H1 (cell line): ENCODE measurements at regions not wholly inside any gene's neighbourhood (a gene's known extent, or its start where the extent isn't known, plus 50 kb on each side); places are given as distances from the start of the nearest gene placed in this dataset.

Experiments
- CTCF ChIA-PET: fragments of 300-600 bp; sonication (Branson Sonifier 250); formaldehyde crosslinking; loops from one replicate; lab custom pipeline; 2021; ENCODE audit not compliant: partially characterized antibody; lab: Charles Lee
- POLR2A ChIA-PET: fragments of 300-600 bp; sonication (Branson Sonifier 250); formaldehyde crosslinking; loops from one replicate; lab custom pipeline; 2021; ENCODE audit warnings: inconsistent platforms; ENCODE audit not compliant: partially characterized antibody; lab: Charles Lee
- DNase-seq, 2 experiments: peaks; one replicate each; pipeline versions ENCODE4 v3.0.0 to v3.0.0-alpha.2; 2010 to 2022; ENCODE audit warnings: low spot score in 2 of 2, low read depth in 1 of 2, mixed read lengths in 1 of 2
- FAIRE-seq: peaks from 2 replicates; lab custom pipeline; 2011; peaks lifted over from hg19 to GRCh38; lab: Jason Lieb, UNC
- H2AFZ ChIP-seq: 2 replicates; pipeline ENCODE4 v1.8.1; 2012; ENCODE audit warnings: low read length, inconsistent platforms
- H2AK5ac ChIP-seq: 2 replicates; pipeline ENCODE4 v1.6.1; 2013; ENCODE audit warnings: low read depth, low read length
- H2BK120ac ChIP-seq: replicated peaks from 2 replicates; pipeline ENCODE3; 2013; ENCODE audit warnings: low read depth, low read length, inconsistent platforms
- H2BK12ac ChIP-seq: 2 replicates; pipeline ENCODE4 v1.6.1; 2013; ENCODE audit warnings: low read depth, low read length
- H2BK15ac ChIP-seq: 2 replicates; pipeline ENCODE4 v1.6.1; 2013; ENCODE audit warnings: low read length
- H2BK20ac ChIP-seq: 2 replicates; pipeline ENCODE4 v1.6.1; 2013; ENCODE audit warnings: low read length
- H2BK5ac ChIP-seq: 2 replicates; pipeline ENCODE4 v1.6.1; 2013; ENCODE audit warnings: low read depth, low read length
- H3K14ac ChIP-seq: 2 replicates; pipeline ENCODE4 v1.6.1; 2013; ENCODE audit warnings: inconsistent platforms; ENCODE audit not compliant: insufficient read length
- H3K18ac ChIP-seq: 2 replicates; pipeline ENCODE4 v1.6.1; 2013; ENCODE audit warnings: low read length; ENCODE audit errors: extremely low read depth
- H3K23ac ChIP-seq: 2 replicates; pipeline ENCODE4 v1.6.1; 2013; ENCODE audit warnings: inconsistent platforms; ENCODE audit not compliant: insufficient read length
- H3K23me2 ChIP-seq: 2 replicates; pipeline ENCODE4 v1.6.1; 2013; ENCODE audit warnings: low read depth, low read length
- H3K27ac ChIP-seq: 2 replicates; pipeline ENCODE4 v1.6.1; 2011; ENCODE audit warnings: low read depth, low read length, inconsistent platforms
- H3K27me3 ChIP-seq, 4 experiments: replicated peaks in 1 of 4; 1 replicate in 1 of 4; 2 replicates in 3 of 4; pipeline versions ENCODE4 v1.6.1 to v1.8.1; 2011 to 2013; ENCODE audit warnings: low read length in 3 of 4, mild to moderate bottlenecking in 3 of 4, inconsistent platforms in 2 of 4, mixed read lengths in 2 of 4, moderate library complexity in 1 of 4; ENCODE audit not compliant: control insufficient read depth in 3 of 4, insufficient read depth in 3 of 4; ENCODE audit errors: extremely low read depth in 1 of 4
- H3K36me3 ChIP-seq, 4 experiments: 2 replicates each; pipeline versions ENCODE4 v1.6.1 to v1.8.1; 2011 to 2013; ENCODE audit warnings: mild to moderate bottlenecking in 4 of 4, low read length in 3 of 4, moderate library complexity in 2 of 4, control low read depth in 1 of 4, inconsistent platforms in 1 of 4; ENCODE audit not compliant: insufficient read depth in 4 of 4, control insufficient read depth in 2 of 4
- H3K4ac ChIP-seq: replicated peaks from 2 replicates; pipeline ENCODE3; 2013; ENCODE audit warnings: low read length, low read depth, mixed read lengths, inconsistent platforms; ENCODE audit not compliant: insufficient read length
- H3K4me1 ChIP-seq, 4 experiments: replicated peaks in 1 of 4; 1 replicate in 1 of 4; 2 replicates in 3 of 4; pipeline versions ENCODE4 v1.6.1 to v1.8.1; 2011 to 2013; ENCODE audit warnings: low read length in 3 of 4, inconsistent platforms in 2 of 4, mixed read lengths in 1 of 4; ENCODE audit not compliant: insufficient read depth in 4 of 4, control insufficient read depth in 3 of 4
- H3K4me2 ChIP-seq, 2 experiments: 2 replicates each; pipeline versions ENCODE4 v1.6.1 to v1.8.1; 2011 to 2013; ENCODE audit warnings: low read depth in 2 of 2, low read length in 2 of 2, control low read depth in 1 of 2, inconsistent platforms in 1 of 2, mild to moderate bottlenecking in 1 of 2; ENCODE audit not compliant: insufficient read depth in 1 of 2
- H3K4me3 ChIP-seq, 4 experiments: fragments of 200-600, 300-600 bp in 1 of 4; sonication (generic), shearing (Covaris generic), sonication (Bioruptor Twin) in 1 of 4; 2 replicates each; pipeline versions ENCODE4 v1.5.1 to v1.8.1; 2011 to 2016; ENCODE audit warnings: low read length in 4 of 4, low read depth in 3 of 4, control low read depth in 2 of 4, inconsistent platforms in 2 of 4, mild to moderate bottlenecking in 2 of 4, mixed read lengths in 1 of 4, moderate library complexity in 1 of 4; ENCODE audit not compliant: insufficient read depth in 2 of 4; ENCODE audit errors: extremely low read depth in 1 of 4
- H3K56ac ChIP-seq: replicated peaks from 2 replicates; pipeline ENCODE3; 2013; ENCODE audit warnings: low read depth, mild to moderate bottlenecking, mixed read lengths, low read length, inconsistent platforms; ENCODE audit not compliant: insufficient read length
- H3K79me1 ChIP-seq: 2 replicates; pipeline ENCODE4 v1.6.1; 2013; ENCODE audit warnings: low read depth, low read length, control low read depth
- H3K79me2 ChIP-seq, 2 experiments: 2 replicates each; pipeline versions ENCODE4 v1.6.1 to v1.8.1; 2012 to 2013; ENCODE audit warnings: low read length in 2 of 2, mild to moderate bottlenecking in 2 of 2, inconsistent platforms in 1 of 2; ENCODE audit not compliant: insufficient read depth in 2 of 2, control insufficient read depth in 1 of 2
- H3K9ac ChIP-seq, 4 experiments: replicated peaks in 1 of 4; 1 replicate in 1 of 4; 2 replicates in 3 of 4; pipeline versions ENCODE4 v1.6.1 to v1.8.1; 2011 to 2013; ENCODE audit warnings: low read depth in 3 of 4, low read length in 3 of 4, control low read depth in 2 of 4, mild to moderate bottlenecking in 2 of 4, moderate library complexity in 2 of 4, inconsistent platforms in 1 of 4; ENCODE audit errors: extremely low read depth in 1 of 4
- H3K9me3 ChIP-seq, 2 experiments: 2 replicates each; pipeline versions ENCODE4 v1.6.1 to v1.8.1; 2012 to 2013; ENCODE audit warnings: mild to moderate bottlenecking in 2 of 2, moderate library complexity in 2 of 2, control low read depth in 1 of 2, inconsistent platforms in 1 of 2, low read depth in 1 of 2, low read length in 1 of 2, mixed read lengths in 1 of 2; ENCODE audit not compliant: insufficient read depth in 2 of 2
- H4K20me1 ChIP-seq, 2 experiments: replicated peaks in 1 of 2; 2 replicates each; pipeline versions ENCODE3 to v1.8.1; 2011 to 2013; ENCODE audit warnings: inconsistent platforms in 2 of 2, low read length in 2 of 2, mild to moderate bottlenecking in 1 of 2; ENCODE audit not compliant: insufficient read depth in 2 of 2, control insufficient read depth in 1 of 2
- H4K5ac ChIP-seq: 2 replicates; pipeline ENCODE4 v1.6.1; 2013; ENCODE audit warnings: low read length, low read depth, mixed read lengths, inconsistent platforms; ENCODE audit not compliant: insufficient read length
- H4K8ac ChIP-seq: 2 replicates; pipeline ENCODE4 v1.8.0; 2013; ENCODE audit warnings: mild to moderate bottlenecking, moderate library complexity, low read length, inconsistent platforms; ENCODE audit not compliant: insufficient read depth; ENCODE audit errors: extremely low read depth
- H4K91ac ChIP-seq: replicated peaks from 2 replicates; pipeline ENCODE3; 2013; ENCODE audit warnings: low read length, mixed read lengths, inconsistent platforms; ENCODE audit not compliant: insufficient read length
- CHD1 ChIP-seq: IDR thresholded peaks from 2 replicates; pipeline ENCODE4 v1.6.1; 2012; ENCODE audit warnings: low read depth, low read length, improper control_type of control experiment
- CREB1 ChIP-seq: IDR thresholded peaks from 2 replicates; pipeline ENCODE4 v1.6.1; 2012; ENCODE audit warnings: inconsistent platforms
- EGR1 ChIP-seq: IDR thresholded peaks from 2 replicates; pipeline ENCODE4 v1.6.1; 2011; ENCODE audit warnings: low read depth, low read length, borderline replicate concordance
- FOSL1 ChIP-seq: IDR thresholded peaks from 2 replicates; pipeline ENCODE4 v1.6.1; 2011; ENCODE audit warnings: mild to moderate bottlenecking, low read depth, low read length, moderate library complexity; ENCODE audit not compliant: insufficient read depth
- HDAC2 ChIP-seq, 2 experiments: fragments of 300-600 bp in 1 of 2; sonication (generic) in 1 of 2; IDR thresholded peaks; 2 replicates each; pipeline ENCODE4 v1.6.1; 2011 to 2012; ENCODE audit warnings: low read depth in 2 of 2, low read length in 2 of 2, mild to moderate bottlenecking in 2 of 2, moderate library complexity in 2 of 2, borderline replicate concordance in 1 of 2, inconsistent platforms in 1 of 2
- KDM1A ChIP-seq: fragments of 200-600, 300-600 bp; sonication (generic); IDR thresholded peaks from 2 replicates; pipeline ENCODE4 v1.7.1; 2016; ENCODE audit warnings: mild to moderate bottlenecking, low read length, borderline replicate concordance
- MAFK ChIP-seq: IDR thresholded peaks from 2 replicates; pipeline ENCODE4 v1.6.1; 2012; ENCODE audit warnings: low read depth, mild to moderate bottlenecking, improper control_type of control experiment, low read length
- POLR2A ChIP-seq, 2 experiments: IDR thresholded peaks; 1 replicate in 1 of 2; 2 replicates in 1 of 2; pipeline ENCODE4 v1.6.1; 2011; ENCODE audit warnings: low read depth in 2 of 2, low read length in 2 of 2, mild to moderate bottlenecking in 2 of 2; ENCODE audit errors: control extremely low read depth in 1 of 2
- RAD21 ChIP-seq, 2 experiments: IDR thresholded peaks in 1 of 2; conservative IDR thresholded peaks in 1 of 2; 2 replicates each; pipeline ENCODE4 v1.6.1; 2011; ENCODE audit warnings: low read depth in 2 of 2, low read length in 2 of 2, improper control_type of control experiment in 1 of 2, inconsistent platforms in 1 of 2, mild to moderate bottlenecking in 1 of 2, moderate library complexity in 1 of 2
- RFX5 ChIP-seq: IDR thresholded peaks from 2 replicates; pipeline ENCODE4 v1.6.1; 2011; ENCODE audit warnings: low read depth, low read length, improper control_type of control experiment, borderline replicate concordance
- RXRA ChIP-seq: IDR thresholded peaks from 2 replicates; pipeline ENCODE4 v1.6.1; 2011; ENCODE audit warnings: low read depth, mild to moderate bottlenecking, low read length, moderate library complexity; ENCODE audit not compliant: insufficient read depth
- SP4 ChIP-seq: IDR thresholded peaks from 2 replicates; pipeline ENCODE4 v1.6.1; 2012; ENCODE audit warnings: low read length, inconsistent platforms
- TAF7 ChIP-seq: optimal IDR thresholded peaks from 2 replicates; pipeline ENCODE3; 2011; ENCODE audit warnings: low read depth, mild to moderate bottlenecking, inconsistent platforms, low read length, moderate library complexity, borderline replicate concordance
- YY1 ChIP-seq: IDR thresholded peaks from 2 replicates; pipeline ENCODE4 v1.6.1; 2011; ENCODE audit warnings: low read depth, mild to moderate bottlenecking, low read length
- ZNF274 ChIP-seq: IDR thresholded peaks from 2 replicates; pipeline ENCODE4 v1.7.0; 2012; ENCODE audit warnings: low read length, borderline replicate concordance; ENCODE audit errors: extremely low read depth
- WGBS, 2 experiments: shearing (Covaris generic) in 1 of 2; methylation state at CpG; one replicate each; pipeline versions ENCODE4 v1.1.6 to v1.1.7; 2013 to 2015; ENCODE audit warnings: low lambda C conversion rate in 2 of 2, mixed read lengths in 2 of 2, inconsistent platforms in 1 of 2, low coverage in 1 of 2, missing lambda C conversion rate in 1 of 2; ENCODE audit not compliant: insufficient replicate concordance in 2 of 2, insufficient coverage in 1 of 2, insufficient read length in 1 of 2; ENCODE audit errors: extremely low coverage in 1 of 2, missing lambda C conversion rate in 1 of 2; 5-methylcytosine and 5-hydroxymethylcytosine counted together

GRCh38 chr21:27268290-27268689, 301.4 kb upstream of the ADAMTS5 start:
- Histone ChIP-seq H2BK120ac (no peak overlapping the region), H2BK20ac (no peak overlapping the region), H2BK5ac (no peak overlapping the region), H3K4me1 (no peaks in the 10 kb centered on the region), H2BK15ac (no peak overlapping the region), H2AK5ac (no peak overlapping the region), H3K4ac (no peak overlapping the region), H3K36me3 (no peaks in the 10 kb centered on the region), H3K9ac (no peak overlapping the region), H3K4me3 (no peak overlapping the region), H2BK12ac (no peak overlapping the region), H3K27ac (no peak overlapping the region), H4K91ac (no peak overlapping the region), H3K9me3 (no peaks in the 10 kb centered on the region), H3K79me1 (no peaks in the 10 kb centered on the region), H4K20me1 (no peaks in the 10 kb centered on the region), H2AFZ (no peak overlapping the region), H4K5ac (no peak overlapping the region), H3K23ac (no peak overlapping the region), H3K56ac (no peak overlapping the region), H3K4me2 (no peak overlapping the region), H4K8ac (no peak overlapping the region), H3K23me2 (no peaks in the 10 kb centered on the region), H3K79me2 (no peaks in the 10 kb centered on the region), H3K18ac (no peak overlapping the region), H3K14ac (no peak overlapping the region), H3K27me3 (no peaks in the 10 kb centered on the region)
- FAIRE-seq (no peak), DNase-seq (no peak)
- 82% methylated on average over 2 of the region's 2 CpGs; no CpG with 5 or more reads in 1 of the 2 experiments for WGBS, 2 experiments
- ChIA-PET POLR2A (no interaction called here), CTCF (interaction anchor here (0.6 to 1.5 kb wide), 2 partner anchors 296 to 925 kb away, joined by 3 read pairs; no protein-coding TSS in a partner anchor)
- TF ChIP-seq EGR1 (no peak), TAF7 (no peak), RAD21 (IDR thresholded peaks at IDR 0.05 in 1 of 2, conservative IDR thresholded peaks at IDR 0.05 in 1 of 2; ENCODE audit: low read depth in 2 of 2, low read length in 2 of 2) (no peak), RXRA (no peak), HDAC2 (IDR thresholded peaks at IDR 0.05; ENCODE audit: borderline replicate concordance in 1 of 2, low read depth in 2 of 2, low read length in 2 of 2) (no peak), SP4 (no peak), RFX5 (no peak), CREB1 (no peak), FOSL1 (no peak), KDM1A (no peak), MAFK (no peak), ZNF274 (no peak), YY1 (no peak), POLR2A (IDR thresholded peaks at IDR 0.05; ENCODE audit: control extremely low read depth in 1 of 2, low read depth in 2 of 2, low read length in 2 of 2) (no peak), CHD1 (no peak)
